ENCODE measurements at regions not wholly inside any gene's neighbourhood (a gene's known extent, or its start where the extent isn't known, plus 50 kb on each side); places are given as distances from the start of the nearest gene placed in this dataset.

- TF ChIP-seq CEBPZ (IDR thresholded peaks at IDR 0.05; ENCODE audit: low read depth, low read length) = no peak
These were observed 617.3 kb upstream of the LRATD1 start (continued) for GRCh38 chr2:14015113-14015630.

GRCh38 chr2:14016289-14016955, 616.1 kb upstream of the LRATD1 start:
- intact Hi-C loops (cut with micrococcal nuclease; ENCODE audit: unreplicated experiment) = no loop called here
- Histone ChIP-seq H3K9me3 (replicated peaks; ENCODE audit: control insufficient read depth, insufficient read depth, low read length) (no peaks in the 10 kb centered on the region), H3K4me2 (ENCODE audit: control insufficient read depth, insufficient read depth) (no peak overlapping the region), H3K27me3 (replicated peaks in 1 of 2; ENCODE audit: control insufficient read depth in 2 of 2, insufficient read depth in 2 of 2, low read length in 1 of 2) (no peaks in the 10 kb centered on the region), H2AFZ (ENCODE audit: control insufficient read depth, low read depth, low read length) (no peak overlapping the region), H3K27ac (ENCODE audit: control insufficient read depth, insufficient read depth) (no peak overlapping the region), H3K79me2 (ENCODE audit: control insufficient read depth, insufficient read depth, low read length) (no peaks in the 10 kb centered on the region), H3K4me3 (no peak overlapping the region), H3K4me1 (ENCODE audit: control insufficient read depth, insufficient read depth, low read length) (no peaks in the 10 kb centered on the region), H4K20me1 (ENCODE audit: control insufficient read depth, insufficient read depth) (no peaks in the 10 kb centered on the region), H3K36me3 (ENCODE audit: control insufficient read depth in 2 of 2, insufficient read depth in 2 of 2, low read length in 1 of 2) (no peaks in the 10 kb centered on the region), H3K9ac (ENCODE audit: control insufficient read depth, insufficient read depth, low read length) (no peak overlapping the region)
- ChIA-PET RAD21 (ENCODE audit: unreplicated experiment) (no interaction called here), POLR2A (no interaction called here), CTCF (no interaction called here), SMC1A (ENCODE audit: uncharacterized antibody, unreplicated experiment) (no interaction called here)
- ATAC-seq (no peak), DNase-seq (ENCODE audit: low read depth, low spot score) (no peak), FAIRE-seq (no peak)
- no TSS peak for BruUV-seq (replicated peaks)
- TF ChIP-seq WRNIP1 (IDR thresholded peaks at IDR 0.05; ENCODE audit: borderline replicate concordance, low read depth, low read length) (no peak), HSF1 (IDR thresholded peaks at IDR 0.05; ENCODE audit: low read depth, low read length) (no peak), TBL1XR1 (IDR thresholded peaks at IDR 0.05; ENCODE audit: low read depth, low read length) (no peak), ZBED1 (IDR thresholded peaks at IDR 0.05; ENCODE audit: borderline replicate concordance) (no peak), ZNF207 (IDR thresholded peaks at IDR 0.05; ENCODE audit: borderline replicate concordance) (no peak), ZNF217 (IDR thresholded peaks at IDR 0.05) (no peak)
- in situ Hi-C loops (cut with MboI) = no loop called here
